ENCODE measurements at regions not wholly inside any gene's neighbourhood (a gene's known extent, or its start where the extent isn't known, plus 50 kb on each side); places are given as distances from the start of the nearest gene placed in this dataset.

DNA sequence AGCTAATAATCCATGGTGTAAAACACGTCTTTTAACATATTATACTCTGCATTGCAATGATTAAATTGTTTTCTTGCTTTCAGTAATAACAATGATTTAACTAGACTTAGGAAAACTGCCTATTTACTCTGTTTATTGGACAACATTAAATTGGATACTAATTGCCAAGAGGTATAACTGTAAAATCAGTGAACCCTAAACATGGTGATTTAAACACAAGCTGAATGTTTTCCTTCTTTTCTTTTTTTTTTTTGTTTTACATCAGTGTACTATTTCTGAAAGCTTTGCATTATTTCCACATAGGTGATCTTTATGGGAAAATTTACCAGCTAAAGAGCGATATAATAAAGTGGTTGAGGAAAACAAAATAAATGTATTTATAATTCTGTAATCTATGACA, 276.7 kb downstream of the PCDH7 start:
- Histone ChIP-seq H3K9me2 (ENCODE audit: low read depth, low read length) (no peaks in the 10 kb centered on the region), H4K20me1 (ENCODE audit: insufficient read depth, low read length) (no peaks in the 10 kb centered on the region), H3K9me3 (ENCODE audit: low read length) (no peaks in the 10 kb centered on the region), H3K27ac (ENCODE audit: low read depth, low read length, poor library complexity, severe bottlenecking) (no peak overlapping the region), H3K27me3 (ENCODE audit: insufficient read depth, low read length) (no peaks in the 10 kb centered on the region), H3K4me1 (ENCODE audit: insufficient read depth, low read length, severe bottlenecking) (no peaks in the 10 kb centered on the region), H3K36me3 (ENCODE audit: insufficient read depth, low read length) (no peaks in the 10 kb centered on the region), H3K9ac (ENCODE audit: low read length) (no peak overlapping the region), H3K4me3 (ENCODE audit: low read depth, low read length, poor library complexity, severe bottlenecking) (no peak overlapping the region), H2AFZ (ENCODE audit: low read length) (no peak overlapping the region), H3K79me2 (ENCODE audit: insufficient read depth, low read length) (no peaks in the 10 kb centered on the region), H3K4me2 (ENCODE audit: low read length) (no peak overlapping the region), H3F3A (ENCODE audit: insufficient read depth, low read length) (no peaks in the 10 kb centered on the region)
- TF ChIP-seq, protein P1, sequence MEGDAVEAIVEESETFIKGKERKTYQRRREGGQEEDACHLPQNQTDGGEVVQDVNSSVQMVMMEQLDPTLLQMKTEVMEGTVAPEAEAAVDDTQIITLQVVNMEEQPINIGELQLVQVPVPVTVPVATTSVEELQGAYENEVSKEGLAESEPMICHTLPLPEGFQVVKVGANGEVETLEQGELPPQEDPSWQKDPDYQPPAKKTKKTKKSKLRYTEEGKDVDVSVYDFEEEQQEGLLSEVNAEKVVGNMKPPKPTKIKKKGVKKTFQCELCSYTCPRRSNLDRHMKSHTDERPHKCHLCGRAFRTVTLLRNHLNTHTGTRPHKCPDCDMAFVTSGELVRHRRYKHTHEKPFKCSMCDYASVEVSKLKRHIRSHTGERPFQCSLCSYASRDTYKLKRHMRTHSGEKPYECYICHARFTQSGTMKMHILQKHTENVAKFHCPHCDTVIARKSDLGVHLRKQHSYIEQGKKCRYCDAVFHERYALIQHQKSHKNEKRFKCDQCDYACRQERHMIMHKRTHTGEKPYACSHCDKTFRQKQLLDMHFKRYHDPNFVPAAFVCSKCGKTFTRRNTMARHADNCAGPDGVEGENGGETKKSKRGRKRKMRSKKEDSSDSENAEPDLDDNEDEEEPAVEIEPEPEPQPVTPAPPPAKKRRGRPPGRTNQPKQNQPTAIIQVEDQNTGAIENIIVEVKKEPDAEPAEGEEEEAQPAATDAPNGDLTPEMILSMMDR (IDR thresholded peaks at IDR 0.05; ENCODE audit: low read length), result no peak
- no peak for TF ChIP-seq EZH2 (IDR thresholded peaks at IDR 0.05; ENCODE audit: borderline replicate concordance, low read length)

DNA sequence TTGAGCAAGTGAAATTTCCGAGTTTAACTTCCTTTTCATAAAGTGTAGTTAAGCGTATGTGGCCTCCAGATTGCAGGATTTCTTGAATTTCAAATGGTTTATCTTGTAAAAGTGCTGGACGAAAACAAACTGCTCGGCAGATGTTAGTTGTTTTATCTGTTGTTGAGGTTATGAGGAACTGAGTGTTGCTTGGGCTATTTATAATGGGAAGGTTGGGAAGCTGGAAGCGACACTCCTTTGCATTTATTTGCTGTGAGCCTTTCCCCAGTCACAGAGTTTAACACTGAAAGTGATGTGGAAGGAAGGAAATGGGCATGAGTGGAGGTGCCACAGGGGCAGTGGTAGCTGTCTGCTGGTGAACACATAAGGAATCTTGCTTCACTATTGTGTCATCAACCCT, 284.9 kb downstream of the PCDH7 start:
- Histone ChIP-seq H3K27me3 (ENCODE audit: insufficient read depth, low read length) (no peaks in the 10 kb centered on the region), H3K9me3 (ENCODE audit: low read length) (no peaks in the 10 kb centered on the region)

DNA sequence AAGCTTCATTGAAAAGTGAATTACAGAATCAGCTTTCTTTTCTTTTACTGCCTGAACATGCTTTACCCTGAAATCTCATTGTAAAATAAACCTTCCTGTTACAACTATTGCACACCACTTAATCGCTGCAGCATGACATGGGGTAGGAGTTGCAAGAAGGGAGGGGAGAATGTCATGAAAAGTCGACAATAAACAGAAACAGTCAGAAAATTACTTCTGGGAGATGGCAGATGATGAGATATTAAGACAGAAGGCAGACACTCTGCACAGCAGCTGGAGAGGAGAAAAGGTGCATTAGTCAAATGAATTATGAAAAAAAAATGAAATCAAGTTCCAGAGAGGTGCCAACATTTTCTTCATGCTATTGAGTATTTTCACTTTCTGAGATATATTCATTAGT, 287.7 kb downstream of the PCDH7 start:
- Histone ChIP-seq H3F3A (ENCODE audit: insufficient read depth, low read length) (no peaks in the 10 kb centered on the region), H3K79me2 (ENCODE audit: insufficient read depth, low read length) (no peaks in the 10 kb centered on the region), H3K36me3 (ENCODE audit: insufficient read depth, low read length) (no peaks in the 10 kb centered on the region), H3K9me2 (ENCODE audit: low read depth, low read length) (no peaks in the 10 kb centered on the region), H4K20me1 (ENCODE audit: insufficient read depth, low read length) (no peaks in the 10 kb centered on the region), H3K4me3 (ENCODE audit: low read depth, low read length, poor library complexity, severe bottlenecking) (no peak overlapping the region), H3K9me3 (ENCODE audit: low read length) (no peaks in the 10 kb centered on the region), H2AFZ (ENCODE audit: low read length) (no peak overlapping the region), H3K4me2 (ENCODE audit: low read length) (no peak overlapping the region), H3K4me1 (ENCODE audit: insufficient read depth, low read length, severe bottlenecking) (no peaks in the 10 kb centered on the region), H3K27ac (ENCODE audit: low read depth, low read length, poor library complexity, severe bottlenecking) (no peak overlapping the region), H3K27me3 (ENCODE audit: insufficient read depth, low read length) (no peaks in the 10 kb centered on the region), H3K9ac (ENCODE audit: low read length) (no peak overlapping the region)
- TF ChIP-seq, protein P1 (IDR thresholded peaks at IDR 0.05; ENCODE audit: low read length), result no peak
- no peak for TF ChIP-seq EZH2 (IDR thresholded peaks at IDR 0.05; ENCODE audit: borderline replicate concordance, low read length)

More for the DNA sequence above, 284.9 kb downstream of the PCDH7 start:
- no peaks in the 10 kb centered on the region for H3F3A ChIP-seq (ENCODE audit: insufficient read depth, low read length)
- H4K20me1 ChIP-seq (ENCODE audit: insufficient read depth, low read length), result no peaks in the 10 kb centered on the region
- no peak overlapping the region for H3K4me2 ChIP-seq (ENCODE audit: low read length)
- H2AFZ ChIP-seq (ENCODE audit: low read length), result no peak overlapping the region
- H3K9ac ChIP-seq (ENCODE audit: low read length), result no peak overlapping the region
- no peaks in the 10 kb centered on the region for H3K36me3 ChIP-seq (ENCODE audit: insufficient read depth, low read length)
- TF ChIP-seq, protein P1 (IDR thresholded peaks at IDR 0.05; ENCODE audit: low read length), result no peak
- no peak for TF ChIP-seq EZH2 (IDR thresholded peaks at IDR 0.05; ENCODE audit: borderline replicate concordance, low read length)
- no peak overlapping the region for H3K27ac ChIP-seq (ENCODE audit: low read depth, low read length, poor library complexity, severe bottlenecking)
- H3K4me3 ChIP-seq (ENCODE audit: low read depth, low read length, poor library complexity, severe bottlenecking), result no peak overlapping the region
- no peaks in the 10 kb centered on the region for H3K79me2 ChIP-seq (ENCODE audit: insufficient read depth, low read length)
- H3K9me2 ChIP-seq (ENCODE audit: low read depth, low read length), result no peaks in the 10 kb centered on the region
- no peaks in the 10 kb centered on the region for H3K4me1 ChIP-seq (ENCODE audit: insufficient read depth, low read length, severe bottlenecking)

Data from OCI-LY1 (cell line).